ENCODE measurements at regions not wholly inside any gene's neighbourhood (a gene's known extent, or its start where the extent isn't known, plus 50 kb on each side); places are given as distances from the start of the nearest gene placed in this dataset.

GRCh38 chr3:14033023-14033422 lies 91.6 kb downstream of the CHCHD4 start:
- TF ChIP-seq CTCF (IDR thresholded peaks at IDR 0.05) (no peak), POLR2AphosphoS5 (IDR thresholded peaks at IDR 0.05; ENCODE audit: low read depth, low read length) (no peak), REST (IDR thresholded peaks at IDR 0.05; ENCODE audit: insufficient read depth in 1 of 2, low read depth in 2 of 2, low read length in 1 of 2) (no peak)

All from Panc1 (cell line).